Fibroblast of pulmonary artery (primary cell): ENCODE measurements at regions not wholly inside any gene's neighbourhood (a gene's known extent, or its start where the extent isn't known, plus 50 kb on each side); places are given as distances from the start of the nearest gene placed in this dataset.

Source experiments
- DNase-seq: peaks from one replicate; pipeline ENCODE4 v3.0.0-alpha.2; 2010; ENCODE audit warnings: low read depth
- H3K4me3 ChIP-seq: replicated peaks from 2 replicates; pipeline ENCODE4 v1.5.1; 2011; ENCODE audit warnings: low read depth, mild to moderate bottlenecking, control low read depth, low read length, moderate library complexity
- CTCF ChIP-seq: IDR thresholded peaks from 2 replicates; pipeline ENCODE4 v1.5.1; 2011; ENCODE audit warnings: mild to moderate bottlenecking, control low read depth, low read length, inconsistent platforms; ENCODE audit errors: missing control alignments

- no peak for DNase-seq
- TF ChIP-seq CTCF = no peak
- H3K4me3 ChIP-seq = no peak overlapping the region
Measured at GRCh38 chr2:16320716-16321115, 344.9 kb downstream of the CYRIA start.

GRCh38 chr2:16319551-16320121, 346.0 kb downstream of the CYRIA start:
- no peak for TF ChIP-seq CTCF
- DNase-seq = no peak
- no peak overlapping the region for H3K4me3 ChIP-seq

GRCh38 chr2:16318474-16319195, 347.0 kb downstream of the CYRIA start:
- DNase-seq = no peak
- no peak overlapping the region for H3K4me3 ChIP-seq
- no peak for TF ChIP-seq CTCF

- H3K4me3 ChIP-seq = no peak overlapping the region
- no peak for DNase-seq
- no peak for TF ChIP-seq CTCF
Measured at GRCh38 chr2:16318051-16318450, 347.6 kb downstream of the CYRIA start.

GRCh38 chr2:16317211-16317830, 348.3 kb downstream of the CYRIA start:
- no peak overlapping the region for H3K4me3 ChIP-seq
- TF ChIP-seq CTCF = no peak

GRCh38 chr2:16316456-16317210, 349.0 kb downstream of the CYRIA start:
- no peak overlapping the region for H3K4me3 ChIP-seq
- DNase-seq = no peak
- TF ChIP-seq CTCF = no peak

More at GRCh38 chr2:16317211-16317830, 348.3 kb downstream of the CYRIA start:
- DNase-seq = no peak
